Fibroblast of villous mesenchyme (primary cell): ENCODE measurements at regions not wholly inside any gene's neighbourhood (a gene's known extent, or its start where the extent isn't known, plus 50 kb on each side); places are given as distances from the start of the nearest gene placed in this dataset.

Source experiments
- DNase-seq: peaks from one replicate; pipeline ENCODE4 v3.0.0-alpha.2; 2010; ENCODE audit warnings: low read depth
- H3K4me3 ChIP-seq: 2 replicates; pipeline ENCODE4 v1.5.1; 2011; ENCODE audit warnings: low read depth, mild to moderate bottlenecking, low read length
- TF ChIP-seq, protein P1 (sequence below): IDR thresholded peaks from 2 replicates; pipeline ENCODE4 v1.5.1; 2012; ENCODE audit warnings: low read depth, mild to moderate bottlenecking, low read length; ENCODE audit not compliant: insufficient read depth

DNA sequence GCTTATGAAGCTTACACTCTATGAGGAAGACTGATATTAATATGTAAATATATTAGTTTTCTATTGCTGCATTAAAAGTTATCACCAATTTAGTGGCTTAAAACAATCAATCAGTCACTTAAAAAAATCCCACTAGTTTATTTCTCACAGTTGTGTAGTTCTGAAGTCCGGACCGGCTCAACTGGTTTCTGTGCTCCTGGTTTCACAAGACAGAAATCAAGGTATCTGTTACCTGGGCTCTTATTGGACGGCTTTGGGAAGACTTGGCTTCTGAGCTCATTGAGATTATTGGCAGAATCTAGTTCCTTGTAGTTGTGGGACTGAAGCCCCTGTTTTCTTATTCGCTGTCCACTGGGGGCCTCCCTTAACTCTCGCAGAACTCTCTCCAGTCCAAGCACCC is 343.0 kb downstream of the RAB38 start:
- no peak overlapping the region for H3K4me3 ChIP-seq
- TF ChIP-seq, protein P1, sequence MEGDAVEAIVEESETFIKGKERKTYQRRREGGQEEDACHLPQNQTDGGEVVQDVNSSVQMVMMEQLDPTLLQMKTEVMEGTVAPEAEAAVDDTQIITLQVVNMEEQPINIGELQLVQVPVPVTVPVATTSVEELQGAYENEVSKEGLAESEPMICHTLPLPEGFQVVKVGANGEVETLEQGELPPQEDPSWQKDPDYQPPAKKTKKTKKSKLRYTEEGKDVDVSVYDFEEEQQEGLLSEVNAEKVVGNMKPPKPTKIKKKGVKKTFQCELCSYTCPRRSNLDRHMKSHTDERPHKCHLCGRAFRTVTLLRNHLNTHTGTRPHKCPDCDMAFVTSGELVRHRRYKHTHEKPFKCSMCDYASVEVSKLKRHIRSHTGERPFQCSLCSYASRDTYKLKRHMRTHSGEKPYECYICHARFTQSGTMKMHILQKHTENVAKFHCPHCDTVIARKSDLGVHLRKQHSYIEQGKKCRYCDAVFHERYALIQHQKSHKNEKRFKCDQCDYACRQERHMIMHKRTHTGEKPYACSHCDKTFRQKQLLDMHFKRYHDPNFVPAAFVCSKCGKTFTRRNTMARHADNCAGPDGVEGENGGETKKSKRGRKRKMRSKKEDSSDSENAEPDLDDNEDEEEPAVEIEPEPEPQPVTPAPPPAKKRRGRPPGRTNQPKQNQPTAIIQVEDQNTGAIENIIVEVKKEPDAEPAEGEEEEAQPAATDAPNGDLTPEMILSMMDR: no peak
- no peak for DNase-seq

DNA sequence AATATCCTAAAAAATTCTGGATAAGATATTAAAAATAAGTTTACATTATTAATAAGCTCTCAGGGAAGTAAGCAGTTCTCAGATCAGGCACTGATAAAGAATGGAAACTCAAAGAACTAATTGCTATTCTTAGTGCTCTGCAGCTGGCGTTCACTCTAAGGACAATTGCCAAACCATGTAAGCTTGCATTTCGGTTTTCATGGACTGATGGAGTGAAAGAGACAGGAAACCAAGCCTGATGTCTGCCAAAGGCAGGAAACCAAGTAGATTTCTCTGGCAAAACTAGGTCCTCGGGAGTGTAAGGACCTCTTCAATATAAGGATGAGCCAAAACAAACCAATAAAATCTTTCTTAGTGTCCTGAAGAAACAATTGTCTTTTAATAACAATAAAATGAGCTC is 355.2 kb downstream of the RAB38 start:
- TF ChIP-seq, protein P1: no peak
- no peak overlapping the region for H3K4me3 ChIP-seq
- DNase-seq: no peak

DNA sequence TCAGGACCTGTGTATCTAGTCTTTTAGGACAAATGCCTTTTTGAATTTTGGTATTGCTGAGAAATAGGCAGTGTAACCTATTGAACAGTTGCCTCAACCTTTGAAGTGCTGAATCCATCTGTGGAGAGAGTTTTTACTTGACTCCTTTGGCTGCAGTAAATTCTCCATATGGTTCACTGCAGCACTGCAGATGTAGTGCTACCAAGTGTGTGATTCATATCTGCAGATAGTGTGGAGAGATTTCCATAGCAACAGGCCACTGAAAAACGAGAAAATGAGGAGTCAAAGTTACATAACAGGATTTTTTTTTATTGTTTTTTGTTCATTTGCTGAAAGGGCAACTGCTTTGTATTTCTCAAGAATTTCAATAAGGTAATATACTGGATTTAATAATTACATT is 356.1 kb downstream of the RAB38 start:
- TF ChIP-seq, protein P1: no peak
- no peak overlapping the region for H3K4me3 ChIP-seq
- no peak for DNase-seq

DNA sequence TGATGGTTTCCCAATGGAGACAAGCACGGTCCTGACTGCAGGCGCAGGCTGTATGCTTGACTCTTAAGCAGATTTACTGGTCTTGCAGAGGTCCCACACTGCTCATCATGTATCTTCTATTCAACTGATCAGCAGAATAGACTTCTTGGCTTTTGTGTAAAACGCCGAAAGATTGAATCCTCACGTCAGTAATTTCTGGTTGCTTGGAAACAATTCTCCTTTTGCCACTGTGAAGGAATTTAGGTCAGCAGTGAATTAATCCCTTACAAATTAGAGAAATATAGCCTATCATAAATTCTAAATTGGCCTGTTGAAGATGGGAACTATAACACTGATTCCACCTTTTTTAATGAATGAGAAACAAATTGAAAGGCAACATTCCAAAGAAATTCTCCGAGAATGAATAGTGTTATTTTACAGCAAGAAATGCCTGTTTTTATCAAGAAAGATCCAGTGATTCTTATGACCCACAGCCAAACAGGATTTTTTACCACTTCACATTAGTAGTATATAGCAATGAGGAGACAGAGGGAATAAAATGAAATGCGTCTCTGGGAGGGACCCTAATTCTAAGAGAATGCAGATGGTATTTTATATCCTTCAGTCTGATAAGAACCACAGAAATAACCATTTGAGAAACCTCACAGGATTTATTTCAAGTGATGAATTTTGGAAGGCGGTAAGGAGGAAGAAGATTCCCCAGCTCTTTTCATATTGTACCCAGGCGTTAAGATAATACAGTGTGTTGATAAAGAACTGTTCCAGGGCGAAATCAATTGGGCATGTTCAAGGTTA is 362.5 kb downstream of the RAB38 start:
- TF ChIP-seq, protein P1: no peak
- no peak overlapping the region for H3K4me3 ChIP-seq
- DNase-seq: no peak

DNA sequence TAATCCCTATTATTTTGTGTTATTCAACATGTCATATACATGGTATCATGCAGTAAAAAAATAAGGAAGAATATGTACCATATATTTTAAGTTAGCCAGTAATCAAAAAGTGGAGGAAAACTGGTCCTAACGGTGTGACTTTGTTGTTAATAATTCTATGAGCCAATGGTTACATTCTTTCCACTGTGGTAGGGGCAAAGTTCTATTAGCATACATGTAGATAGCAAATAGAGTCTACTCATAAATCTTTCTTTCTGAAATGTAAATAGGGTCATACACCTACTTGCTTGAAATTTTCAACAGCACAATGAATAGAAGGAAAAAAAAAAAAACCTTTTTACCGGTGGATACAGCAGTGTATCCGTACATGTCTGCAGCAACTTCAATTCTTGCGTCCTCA is 364.8 kb downstream of the RAB38 start:
- no peak for DNase-seq

DNA sequence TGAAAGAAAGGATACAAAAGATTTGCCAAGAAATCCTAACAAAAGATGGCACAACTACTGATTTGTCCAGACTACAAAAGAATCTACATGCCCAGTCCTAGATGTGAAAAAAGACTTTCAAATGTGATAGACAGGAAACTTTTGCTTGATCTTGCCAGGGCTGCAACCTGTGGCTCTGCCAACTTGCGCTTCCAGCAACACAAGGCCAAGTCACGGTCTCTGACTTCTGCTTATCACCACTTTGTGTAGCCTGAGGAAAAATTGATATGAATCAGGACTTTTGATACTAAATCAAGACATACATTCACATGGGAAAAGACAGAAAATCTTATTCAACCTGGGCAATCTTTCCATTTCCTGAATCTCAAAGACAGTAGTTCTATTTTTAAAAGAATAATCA is 366.0 kb downstream of the RAB38 start:
- TF ChIP-seq, protein P1: no peak
- H3K4me3 ChIP-seq: no peak overlapping the region
- DNase-seq: no peak

More for the DNA sequence above, 364.8 kb downstream of the RAB38 start:
- H3K4me3 ChIP-seq: no peak overlapping the region
- TF ChIP-seq, protein P1: no peak

DNA sequence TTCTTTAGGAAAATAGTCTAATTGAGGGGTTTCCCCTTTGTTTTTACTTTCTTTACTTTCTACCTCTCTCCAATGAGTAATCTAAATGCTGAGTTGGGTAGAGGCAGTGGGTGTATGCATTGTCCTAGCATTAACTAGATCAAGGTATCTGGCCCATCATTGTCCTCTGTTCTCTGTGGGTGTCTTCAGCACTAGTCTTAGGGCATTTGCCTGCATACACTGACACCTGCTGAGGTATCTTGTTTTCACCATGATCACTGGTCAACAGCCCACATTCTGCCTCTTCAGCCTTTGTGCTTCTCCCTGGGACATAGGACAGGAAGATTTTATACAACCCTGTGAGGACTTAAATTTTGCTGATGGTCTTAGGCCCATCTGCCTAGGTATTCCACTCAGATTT is 371.1 kb downstream of the RAB38 start:
- no peak overlapping the region for H3K4me3 ChIP-seq
- no peak for DNase-seq
- TF ChIP-seq, protein P1: no peak
